Cardiac fibroblast (primary cell): ENCODE measurements at regions not wholly inside any gene's neighbourhood (a gene's known extent, or its start where the extent isn't known, plus 50 kb on each side); places are given as distances from the start of the nearest gene placed in this dataset.

Source experiments
- DNase-seq, 2 donors: peaks; one replicate each; pipeline versions ENCODE4 v3.0.0 to v3.0.0-alpha.2; 2010; ENCODE audit warnings: low read depth in 2 of 2
- H3K4me3 ChIP-seq, 2 donors: replicated peaks in 1 of 2; 1 replicate in 1 of 2; 2 replicates in 1 of 2; pipeline ENCODE4 v1.5.1; 2011; ENCODE audit warnings: low read depth in 2 of 2, low read length in 2 of 2, mild to moderate bottlenecking in 2 of 2, moderate library complexity in 1 of 2
- TF ChIP-seq, protein P1 (sequence below): IDR thresholded peaks from one replicate; pipeline ENCODE4 v1.5.1; 2011; ENCODE audit warnings: low read depth, mild to moderate bottlenecking, low read length, inconsistent platforms

DNA sequence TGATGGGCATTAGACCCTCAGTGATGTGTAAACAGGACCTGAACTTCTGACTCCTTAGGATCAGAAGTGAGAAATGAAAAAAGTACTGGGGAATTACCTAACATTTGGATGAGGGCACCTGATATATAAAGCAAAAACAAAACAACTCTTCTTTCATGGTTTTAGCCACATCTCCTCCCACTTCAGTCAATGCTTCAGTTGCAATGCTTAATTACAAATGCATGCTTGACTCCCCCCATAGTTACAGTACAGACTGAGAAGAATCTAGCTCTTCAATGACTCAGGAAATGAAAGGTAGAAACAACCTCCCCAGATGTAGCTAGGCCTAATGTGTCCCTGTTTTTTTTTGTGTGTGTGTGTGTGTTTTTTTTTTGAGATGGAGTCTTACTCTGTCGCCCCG lies 276.8 kb upstream of the POU3F3 start:
- TF ChIP-seq, protein P1, sequence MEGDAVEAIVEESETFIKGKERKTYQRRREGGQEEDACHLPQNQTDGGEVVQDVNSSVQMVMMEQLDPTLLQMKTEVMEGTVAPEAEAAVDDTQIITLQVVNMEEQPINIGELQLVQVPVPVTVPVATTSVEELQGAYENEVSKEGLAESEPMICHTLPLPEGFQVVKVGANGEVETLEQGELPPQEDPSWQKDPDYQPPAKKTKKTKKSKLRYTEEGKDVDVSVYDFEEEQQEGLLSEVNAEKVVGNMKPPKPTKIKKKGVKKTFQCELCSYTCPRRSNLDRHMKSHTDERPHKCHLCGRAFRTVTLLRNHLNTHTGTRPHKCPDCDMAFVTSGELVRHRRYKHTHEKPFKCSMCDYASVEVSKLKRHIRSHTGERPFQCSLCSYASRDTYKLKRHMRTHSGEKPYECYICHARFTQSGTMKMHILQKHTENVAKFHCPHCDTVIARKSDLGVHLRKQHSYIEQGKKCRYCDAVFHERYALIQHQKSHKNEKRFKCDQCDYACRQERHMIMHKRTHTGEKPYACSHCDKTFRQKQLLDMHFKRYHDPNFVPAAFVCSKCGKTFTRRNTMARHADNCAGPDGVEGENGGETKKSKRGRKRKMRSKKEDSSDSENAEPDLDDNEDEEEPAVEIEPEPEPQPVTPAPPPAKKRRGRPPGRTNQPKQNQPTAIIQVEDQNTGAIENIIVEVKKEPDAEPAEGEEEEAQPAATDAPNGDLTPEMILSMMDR, result no peak
- H3K4me3 ChIP-seq, result no peak overlapping the region
- no peak for DNase-seq

DNA sequence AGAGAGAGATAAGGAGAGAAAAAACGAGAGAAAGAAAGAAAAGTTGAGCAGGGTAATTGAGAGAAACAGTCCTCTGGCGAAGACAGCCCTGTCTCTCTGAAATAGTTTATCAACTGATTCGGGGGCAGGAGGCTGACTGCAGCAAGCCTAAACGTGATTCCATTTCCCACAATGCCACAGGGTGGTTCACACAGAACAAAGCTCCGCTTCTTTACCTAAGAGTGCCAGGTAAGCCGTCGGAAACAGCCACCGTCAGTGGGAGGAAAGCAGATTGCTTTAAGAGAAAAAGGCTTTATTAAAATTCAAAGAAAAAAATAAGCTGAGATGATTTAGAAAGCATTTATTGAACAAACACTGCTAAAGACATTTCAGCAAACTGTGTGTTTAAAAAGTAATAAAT lies 271.4 kb upstream of the POU3F3 start:
- TF ChIP-seq, protein P1, result no peak
- DNase-seq, result no peak
- no peak overlapping the region for H3K4me3 ChIP-seq

DNA sequence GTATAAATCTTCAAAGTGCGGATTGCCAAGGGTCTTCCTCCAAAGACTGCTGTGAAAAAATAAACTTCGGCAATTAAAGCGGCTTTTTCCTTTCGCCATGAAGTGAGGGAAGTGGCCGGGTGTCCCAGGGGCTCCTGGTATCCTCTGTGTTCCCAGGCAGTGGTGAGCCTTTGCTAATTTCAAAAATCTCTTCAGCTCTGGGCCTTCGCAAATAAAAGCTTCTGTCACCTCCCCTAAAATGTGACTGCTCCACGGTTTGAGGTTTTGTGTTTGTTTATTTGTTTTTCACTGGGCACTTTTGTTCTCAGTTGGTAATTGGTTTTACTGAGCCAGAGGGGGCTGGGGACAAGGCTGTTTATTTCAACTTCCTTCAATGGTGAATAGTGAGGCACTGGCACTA lies 270.1 kb upstream of the POU3F3 start:
- DNase-seq, result no peak
- TF ChIP-seq, protein P1, result no peak
- no peak overlapping the region for H3K4me3 ChIP-seq

DNA sequence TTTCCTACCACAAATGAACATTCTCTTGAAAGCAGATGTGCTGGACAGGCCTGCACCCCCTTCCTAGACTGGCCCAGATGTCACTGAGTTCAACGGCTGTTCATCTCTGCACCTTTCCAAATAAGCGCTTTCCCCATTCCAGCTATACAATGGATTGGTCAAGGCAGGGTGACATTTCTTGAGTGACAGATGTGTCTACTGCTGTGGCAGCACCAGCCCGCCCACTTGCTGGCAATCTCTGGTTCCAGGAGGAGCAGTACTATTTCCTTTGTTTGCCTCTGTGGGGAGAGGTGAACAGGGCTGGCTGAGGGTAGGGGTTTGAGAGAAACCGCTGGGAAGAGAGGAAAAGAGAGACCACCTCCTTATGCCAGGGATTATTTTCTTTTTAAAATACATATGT lies 269.5 kb upstream of the POU3F3 start:
- no peak overlapping the region for H3K4me3 ChIP-seq
- TF ChIP-seq, protein P1, result no peak
- DNase-seq, result no peak

DNA sequence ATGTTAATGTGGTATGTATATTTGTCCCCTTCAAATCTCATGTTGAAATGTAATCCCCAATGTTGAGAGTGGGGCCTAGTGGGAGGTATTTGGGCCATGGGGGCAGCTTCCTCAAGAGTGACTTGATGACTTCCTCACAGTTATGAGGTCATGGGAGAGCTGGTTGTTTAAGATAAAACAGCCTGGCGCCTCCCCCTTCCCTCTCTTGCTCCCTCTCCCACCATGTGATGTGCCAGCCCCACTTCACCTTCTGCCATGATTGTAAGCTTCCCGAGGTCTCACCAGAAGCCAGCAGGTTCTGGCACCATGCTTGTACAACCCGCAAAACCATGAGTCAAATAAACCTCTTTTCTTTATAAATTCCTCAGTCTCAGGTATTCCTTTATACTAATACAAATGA lies 258.3 kb upstream of the POU3F3 start:
- H3K4me3 ChIP-seq, result no peak overlapping the region
- no peak for DNase-seq
- TF ChIP-seq, protein P1, result no peak

DNA sequence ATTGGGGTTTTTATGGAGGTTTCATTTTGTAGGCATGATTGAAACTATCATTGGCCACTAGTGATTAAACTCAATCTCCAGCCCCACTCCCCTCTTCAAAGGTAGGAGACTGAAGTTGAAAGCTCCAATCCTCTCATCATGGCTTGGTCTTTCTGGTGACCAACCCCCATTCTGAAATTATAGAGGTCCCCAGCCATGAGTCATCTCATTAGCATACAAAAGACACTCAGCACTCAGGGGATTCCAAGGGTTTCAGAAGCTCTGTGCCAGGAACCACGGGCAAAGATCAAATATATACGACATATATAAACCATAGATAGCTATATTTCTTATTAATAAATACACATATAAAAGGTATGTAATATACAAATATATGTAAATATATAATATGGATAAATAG lies 256.0 kb upstream of the POU3F3 start:
- no peak for DNase-seq
- no peak overlapping the region for H3K4me3 ChIP-seq
- TF ChIP-seq, protein P1, result no peak

DNA sequence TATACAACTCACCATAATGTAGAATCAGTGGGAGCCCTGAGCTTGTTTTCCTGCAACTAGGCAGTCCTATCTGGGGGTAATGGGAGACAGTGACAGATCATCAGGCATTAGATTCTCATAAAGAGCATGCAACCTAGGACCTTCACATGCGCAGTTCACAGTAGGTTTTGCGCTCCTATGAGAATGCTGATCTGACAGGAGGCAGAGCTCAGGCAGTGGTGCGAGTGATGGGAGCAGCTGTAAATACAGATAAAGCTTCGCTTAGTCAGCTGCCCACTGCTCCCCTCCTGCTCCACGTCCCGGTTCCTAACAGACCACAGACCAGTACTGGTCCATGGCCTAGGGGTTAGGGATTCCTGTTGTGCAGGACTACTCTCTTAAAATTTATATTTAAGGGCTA lies 255.3 kb upstream of the POU3F3 start:
- H3K4me3 ChIP-seq, result no peak overlapping the region
- no peak for DNase-seq
- TF ChIP-seq, protein P1, result no peak
